GM23338 (cell line): ENCODE measurements at regions not wholly inside any gene's neighbourhood (a gene's known extent, or its start where the extent isn't known, plus 50 kb on each side); places are given as distances from the start of the nearest gene placed in this dataset.

Experiments
- CREB1 ChIP-seq: fragments of 250-450 bp; sonication (Bioruptor Pico); IDR thresholded peaks from 2 replicates; pipeline ENCODE4 v1.5.0; 2020; ENCODE audit warnings: low read depth, mild to moderate bottlenecking, moderate library complexity
- CTCF ChIP-seq, 2 experiments: fragments of 200-600 bp in 1 of 2; sonication (generic) in 1 of 2; conservative IDR thresholded peaks; 2 replicates each; pipeline versions ENCODE4 v1.5.1 to v1.6.1; 2016 to 2017; ENCODE audit warnings: antibody characterized with exemption in 2 of 2, low read depth in 2 of 2, mild to moderate bottlenecking in 2 of 2, moderate library complexity in 1 of 2
- ETS1 ChIP-seq: IDR thresholded peaks from 2 replicates; pipeline ENCODE4 v1.6.1; 2016; ENCODE audit warnings: antibody characterized with exemption
- EZH2 ChIP-seq: fragments of 200-600 bp; sonication (generic); IDR thresholded peaks from one replicate; pipeline ENCODE4 v1.8.0; 2017; ENCODE audit warnings: antibody characterized with exemption, mild to moderate bottlenecking, low read depth; ENCODE audit not compliant: unreplicated experiment
- EZH2phosphoT487 ChIP-seq: fragments of 200-600 bp; sonication (generic); IDR thresholded peaks from one replicate; pipeline ENCODE4 v1.8.1; 2018; ENCODE audit warnings: antibody characterized with exemption; ENCODE audit not compliant: unreplicated experiment
- JUNB ChIP-seq: IDR thresholded peaks from one replicate; pipeline ENCODE4 v1.6.1; 2016; ENCODE audit warnings: antibody characterized with exemption; ENCODE audit not compliant: unreplicated experiment
- NANOG ChIP-seq: IDR thresholded peaks from 2 replicates; pipeline ENCODE4 v1.6.1; 2016; ENCODE audit warnings: antibody characterized with exemption, borderline replicate concordance
- POLR2AphosphoS5 ChIP-seq: IDR thresholded peaks from 2 replicates; pipeline ENCODE4 v1.6.1; 2016; ENCODE audit warnings: antibody characterized with exemption, low read depth
- STAT1 ChIP-seq: IDR thresholded peaks from one replicate; pipeline ENCODE4 v1.6.1; 2016; ENCODE audit warnings: antibody characterized with exemption; ENCODE audit not compliant: unreplicated experiment
- ZNF114 ChIP-seq: fragments of 250-450 bp; sonication (Bioruptor Pico); IDR thresholded peaks from 2 replicates; pipeline ENCODE4 v1.5.0; 2020; ENCODE audit warnings: mild to moderate bottlenecking, moderate library complexity
- ZNF331 ChIP-seq: fragments of 250-450 bp; sonication (Bioruptor Pico); IDR thresholded peaks from 2 replicates; pipeline ENCODE4 v1.5.0; 2020; ENCODE audit warnings: low read depth, mild to moderate bottlenecking, moderate library complexity
- TF ChIP-seq, protein P1 (sequence below): IDR thresholded peaks from one replicate; pipeline ENCODE4 v1.6.1; 2018; ENCODE audit warnings: antibody characterized with exemption; ENCODE audit not compliant: unreplicated experiment
- TF ChIP-seq, protein P2 (sequence below): fragments of 250-450 bp; sonication (Bioruptor Pico); IDR thresholded peaks from 2 replicates; pipeline ENCODE4 v1.5.0; 2020; ENCODE audit warnings: mild to moderate bottlenecking, moderate library complexity

DNA sequence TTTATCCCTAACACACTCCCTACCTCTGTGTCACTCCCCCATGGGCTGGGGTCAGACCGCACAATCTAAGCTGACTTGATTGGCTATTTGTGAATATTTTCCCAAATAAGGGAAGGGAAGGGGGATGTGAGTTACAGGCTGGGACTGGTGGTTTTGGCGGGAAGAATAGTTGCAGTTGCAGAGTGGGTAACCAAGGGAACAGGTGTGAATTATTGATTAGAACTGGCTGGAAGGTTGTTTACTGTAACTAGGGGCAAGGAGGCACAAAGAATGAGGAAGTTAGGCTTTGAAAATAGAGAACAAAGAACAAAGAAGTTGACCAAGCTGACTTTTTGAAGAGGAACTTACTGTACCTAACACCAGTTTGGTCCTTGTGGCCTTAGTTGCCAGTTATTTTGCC, 88.0 kb upstream of the XAGE2 start:
- TF ChIP-seq, protein P1, sequence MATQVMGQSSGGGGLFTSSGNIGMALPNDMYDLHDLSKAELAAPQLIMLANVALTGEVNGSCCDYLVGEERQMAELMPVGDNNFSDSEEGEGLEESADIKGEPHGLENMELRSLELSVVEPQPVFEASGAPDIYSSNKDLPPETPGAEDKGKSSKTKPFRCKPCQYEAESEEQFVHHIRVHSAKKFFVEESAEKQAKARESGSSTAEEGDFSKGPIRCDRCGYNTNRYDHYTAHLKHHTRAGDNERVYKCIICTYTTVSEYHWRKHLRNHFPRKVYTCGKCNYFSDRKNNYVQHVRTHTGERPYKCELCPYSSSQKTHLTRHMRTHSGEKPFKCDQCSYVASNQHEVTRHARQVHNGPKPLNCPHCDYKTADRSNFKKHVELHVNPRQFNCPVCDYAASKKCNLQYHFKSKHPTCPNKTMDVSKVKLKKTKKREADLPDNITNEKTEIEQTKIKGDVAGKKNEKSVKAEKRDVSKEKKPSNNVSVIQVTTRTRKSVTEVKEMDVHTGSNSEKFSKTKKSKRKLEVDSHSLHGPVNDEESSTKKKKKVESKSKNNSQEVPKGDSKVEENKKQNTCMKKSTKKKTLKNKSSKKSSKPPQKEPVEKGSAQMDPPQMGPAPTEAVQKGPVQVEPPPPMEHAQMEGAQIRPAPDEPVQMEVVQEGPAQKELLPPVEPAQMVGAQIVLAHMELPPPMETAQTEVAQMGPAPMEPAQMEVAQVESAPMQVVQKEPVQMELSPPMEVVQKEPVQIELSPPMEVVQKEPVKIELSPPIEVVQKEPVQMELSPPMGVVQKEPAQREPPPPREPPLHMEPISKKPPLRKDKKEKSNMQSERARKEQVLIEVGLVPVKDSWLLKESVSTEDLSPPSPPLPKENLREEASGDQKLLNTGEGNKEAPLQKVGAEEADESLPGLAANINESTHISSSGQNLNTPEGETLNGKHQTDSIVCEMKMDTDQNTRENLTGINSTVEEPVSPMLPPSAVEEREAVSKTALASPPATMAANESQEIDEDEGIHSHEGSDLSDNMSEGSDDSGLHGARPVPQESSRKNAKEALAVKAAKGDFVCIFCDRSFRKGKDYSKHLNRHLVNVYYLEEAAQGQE = no peak
- TF ChIP-seq CTCF (conservative IDR thresholded peaks at IDR 0.05; ENCODE audit: low read depth in 2 of 2) (no peak), POLR2AphosphoS5 (no peak), EZH2 (no peak), CREB1 (CRISPR knock-in tag) (no peak), EZH2phosphoT487 (no peak), JUNB (no peak), ZNF331 (CRISPR knock-in tag) (no peak), ZNF114 (no peak), ETS1 (no peak), NANOG (no peak), STAT1 (no peak)
- TF ChIP-seq, protein P2, sequence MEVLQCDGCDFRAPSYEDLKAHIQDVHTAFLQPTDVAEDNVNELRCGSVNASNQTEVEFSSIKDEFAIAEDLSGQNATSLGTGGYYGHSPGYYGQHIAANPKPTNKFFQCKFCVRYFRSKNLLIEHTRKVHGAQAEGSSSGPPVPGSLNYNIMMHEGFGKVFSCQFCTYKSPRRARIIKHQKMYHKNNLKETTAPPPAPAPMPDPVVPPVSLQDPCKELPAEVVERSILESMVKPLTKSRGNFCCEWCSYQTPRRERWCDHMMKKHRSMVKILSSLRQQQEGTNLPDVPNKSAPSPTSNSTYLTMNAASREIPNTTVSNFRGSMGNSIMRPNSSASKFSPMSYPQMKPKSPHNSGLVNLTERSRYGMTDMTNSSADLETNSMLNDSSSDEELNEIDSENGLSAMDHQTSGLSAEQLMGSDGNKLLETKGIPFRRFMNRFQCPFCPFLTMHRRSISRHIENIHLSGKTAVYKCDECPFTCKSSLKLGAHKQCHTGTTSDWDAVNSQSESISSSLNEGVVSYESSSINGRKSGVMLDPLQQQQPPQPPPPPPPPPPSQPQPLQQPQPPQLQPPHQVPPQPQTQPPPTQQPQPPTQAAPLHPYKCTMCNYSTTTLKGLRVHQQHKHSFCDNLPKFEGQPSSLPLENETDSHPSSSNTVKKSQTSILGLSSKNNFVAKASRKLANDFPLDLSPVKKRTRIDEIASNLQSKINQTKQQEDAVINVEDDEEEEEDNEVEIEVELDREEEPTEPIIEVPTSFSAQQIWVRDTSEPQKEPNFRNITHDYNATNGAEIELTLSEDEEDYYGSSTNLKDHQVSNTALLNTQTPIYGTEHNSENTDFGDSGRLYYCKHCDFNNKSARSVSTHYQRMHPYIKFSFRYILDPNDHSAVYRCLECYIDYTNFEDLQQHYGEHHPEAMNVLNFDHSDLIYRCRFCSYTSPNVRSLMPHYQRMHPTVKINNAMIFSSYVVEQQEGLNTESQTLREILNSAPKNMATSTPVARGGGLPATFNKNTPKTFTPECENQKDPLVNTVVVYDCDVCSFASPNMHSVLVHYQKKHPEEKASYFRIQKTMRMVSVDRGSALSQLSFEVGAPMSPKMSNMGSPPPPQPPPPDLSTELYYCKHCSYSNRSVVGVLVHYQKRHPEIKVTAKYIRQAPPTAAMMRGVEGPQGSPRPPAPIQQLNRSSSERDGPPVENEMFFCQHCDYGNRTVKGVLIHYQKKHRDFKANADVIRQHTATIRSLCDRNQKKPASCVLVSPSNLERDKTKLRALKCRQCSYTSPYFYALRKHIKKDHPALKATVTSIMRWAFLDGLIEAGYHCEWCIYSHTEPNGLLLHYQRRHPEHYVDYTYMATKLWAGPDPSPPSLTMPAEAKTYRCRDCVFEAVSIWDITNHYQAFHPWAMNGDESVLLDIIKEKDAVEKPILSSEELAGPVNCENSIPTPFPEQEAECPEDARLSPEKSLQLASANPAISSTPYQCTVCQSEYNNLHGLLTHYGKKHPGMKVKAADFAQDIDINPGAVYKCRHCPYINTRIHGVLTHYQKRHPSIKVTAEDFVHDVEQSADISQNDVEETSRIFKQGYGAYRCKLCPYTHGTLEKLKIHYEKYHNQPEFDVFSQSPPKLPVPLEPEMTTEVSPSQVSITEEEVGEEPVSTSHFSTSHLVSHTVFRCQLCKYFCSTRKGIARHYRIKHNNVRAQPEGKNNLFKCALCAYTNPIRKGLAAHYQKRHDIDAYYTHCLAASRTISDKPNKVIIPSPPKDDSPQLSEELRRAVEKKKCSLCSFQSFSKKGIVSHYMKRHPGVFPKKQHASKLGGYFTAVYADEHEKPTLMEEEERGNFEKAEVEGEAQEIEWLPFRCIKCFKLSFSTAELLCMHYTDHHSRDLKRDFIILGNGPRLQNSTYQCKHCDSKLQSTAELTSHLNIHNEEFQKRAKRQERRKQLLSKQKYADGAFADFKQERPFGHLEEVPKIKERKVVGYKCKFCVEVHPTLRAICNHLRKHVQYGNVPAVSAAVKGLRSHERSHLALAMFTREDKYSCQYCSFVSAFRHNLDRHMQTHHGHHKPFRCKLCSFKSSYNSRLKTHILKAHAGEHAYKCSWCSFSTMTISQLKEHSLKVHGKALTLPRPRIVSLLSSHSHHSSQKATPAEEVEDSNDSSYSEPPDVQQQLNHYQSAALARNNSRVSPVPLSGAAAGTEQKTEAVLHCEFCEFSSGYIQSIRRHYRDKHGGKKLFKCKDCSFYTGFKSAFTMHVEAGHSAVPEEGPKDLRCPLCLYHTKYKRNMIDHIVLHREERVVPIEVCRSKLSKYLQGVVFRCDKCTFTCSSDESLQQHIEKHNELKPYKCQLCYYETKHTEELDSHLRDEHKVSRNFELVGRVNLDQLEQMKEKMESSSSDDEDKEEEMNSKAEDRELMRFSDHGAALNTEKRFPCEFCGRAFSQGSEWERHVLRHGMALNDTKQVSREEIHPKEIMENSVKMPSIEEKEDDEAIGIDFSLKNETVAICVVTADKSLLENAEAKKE (CRISPR knock-in tag) = no peak
